Psoas muscle (tissue), 7 donors: ENCODE measurements at regions not wholly inside any gene's neighbourhood (a gene's known extent, or its start where the extent isn't known, plus 50 kb on each side); places are given as distances from the start of the nearest gene placed in this dataset.

Source experiments
- ATAC-seq, 4 donors: fragments of 200-7000 bp; cut with Tn5 transposase; one replicate each; pipeline ENCODE4 v1.9.1; 2020; ENCODE audit warnings: moderate library complexity in 3 of 4, mild to moderate bottlenecking in 2 of 4
- DNase-seq, 2 donors: peaks; one replicate each; pipeline ENCODE4 v3.0.0-alpha.2; 2020
- H3K27ac ChIP-seq: fragments of 200-600 bp; one replicate; pipeline ENCODE4 v1.8.0; 2022
- H3K27me3 ChIP-seq, 3 donors: fragments of 200-600 bp in 1 of 3; one replicate each; pipeline versions ENCODE4 v1.6.1 to v1.8.0; 2013 to 2022; ENCODE audit warnings: low read length in 2 of 3, mild to moderate bottlenecking in 2 of 3, moderate library complexity in 1 of 3; ENCODE audit not compliant: insufficient read depth in 3 of 3
- H3K36me3 ChIP-seq, 2 donors: fragments of 200-600 bp in 1 of 2; one replicate each; pipeline versions ENCODE4 v1.6.1 to v1.8.0; 2013 to 2022; ENCODE audit warnings: low read depth in 1 of 2, mild to moderate bottlenecking in 1 of 2, moderate library complexity in 1 of 2; ENCODE audit not compliant: insufficient read depth in 1 of 2
- H3K4me1 ChIP-seq: fragments of 200-600 bp; one replicate; pipeline ENCODE4 v1.8.0; 2022
- H3K4me3 ChIP-seq: fragments of 200-600 bp; one replicate; pipeline ENCODE4 v1.8.0; 2022; ENCODE audit warnings: mild to moderate bottlenecking
- H3K9me3 ChIP-seq: fragments of 200-600 bp; one replicate; pipeline ENCODE4 v1.8.0; 2022
- WGBS, 3 donors: extraction: QIAGEN DNeasy Blood & Tissue Kit; methylation state at CpG; one replicate each; pipeline versions ENCODE4 v1.1.6 to v1.1.7; 2013; 5-methylcytosine and 5-hydroxymethylcytosine counted together
- intact Hi-C, 2 donors: fragments of 100-400 bp; cut with DNase I; formaldehyde crosslinking; loops; one replicate each; pipeline versions ENCODE4 v1.11.0 to v1.14.2; 2022
- TF ChIP-seq, protein P1 (sequence below): fragments of 200-600 bp; IDR thresholded peaks from one replicate; pipeline ENCODE4 v1.8.0; 2022; ENCODE audit warnings: antibody characterized with exemption
- donor health status: healthy with polysubstance abuse.
- donor health status: DM: no; HTN: no; CAD: no; lungs with moderate emphysema.
- donor health status: Bipolar disorder and iron deficiency.
- donor health status: healthy.
- donor health status: DM: yes; HTN: yes; CAD: no.
- donor health status: DM: no; HTN: no; CAD: no.
- donor health status: DM: yes; HTN: yes; CAD: no.

DNA sequence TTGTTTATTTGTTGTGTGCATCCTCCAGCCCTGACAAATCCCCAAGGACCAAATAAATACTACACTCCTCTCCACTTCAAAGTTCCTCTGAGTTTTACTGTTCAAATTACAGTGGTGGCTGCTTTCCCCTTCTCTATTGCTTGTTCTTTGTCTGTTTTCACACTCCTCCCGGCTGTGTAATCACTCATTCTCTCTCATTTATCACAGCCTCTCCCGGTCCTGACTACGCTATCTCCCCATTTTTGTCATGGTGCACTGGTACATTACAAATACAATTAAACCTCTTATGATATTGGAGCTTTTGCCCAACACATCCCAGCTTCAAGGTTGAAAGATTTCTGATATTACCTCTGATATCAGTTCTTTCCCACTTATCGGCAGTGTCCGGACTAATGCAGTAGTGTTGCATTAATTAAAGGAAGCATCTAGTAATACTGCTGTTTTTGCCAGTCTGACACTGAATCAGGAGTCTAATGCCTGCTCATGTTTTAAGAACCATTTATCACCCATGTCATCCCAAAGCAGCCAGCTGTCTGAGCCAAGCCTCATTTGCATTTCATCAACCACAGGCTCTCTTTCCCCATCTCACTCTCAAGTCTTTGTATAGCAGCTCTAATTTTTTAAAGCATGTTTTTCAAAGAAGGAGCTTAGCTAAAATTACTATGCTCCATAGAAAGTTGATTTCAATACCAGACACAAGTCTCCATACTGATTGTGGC lies 740.5 kb downstream of the ROBO2 start:
- Histone ChIP-seq H3K27ac (no peak overlapping the region), H3K9me3 (no peaks in the 10 kb centered on the region), H3K27me3 (no peaks in the 10 kb centered on the region), H3K4me1 (no peaks in the 10 kb centered on the region), H3K4me3 (no peak overlapping the region), H3K36me3 (no peaks in the 10 kb centered on the region)
- 45 to 54% (median 49%) methylated on average over 5 of the region's 5 CpGs for WGBS, 3 donors
- TF ChIP-seq, protein P1, sequence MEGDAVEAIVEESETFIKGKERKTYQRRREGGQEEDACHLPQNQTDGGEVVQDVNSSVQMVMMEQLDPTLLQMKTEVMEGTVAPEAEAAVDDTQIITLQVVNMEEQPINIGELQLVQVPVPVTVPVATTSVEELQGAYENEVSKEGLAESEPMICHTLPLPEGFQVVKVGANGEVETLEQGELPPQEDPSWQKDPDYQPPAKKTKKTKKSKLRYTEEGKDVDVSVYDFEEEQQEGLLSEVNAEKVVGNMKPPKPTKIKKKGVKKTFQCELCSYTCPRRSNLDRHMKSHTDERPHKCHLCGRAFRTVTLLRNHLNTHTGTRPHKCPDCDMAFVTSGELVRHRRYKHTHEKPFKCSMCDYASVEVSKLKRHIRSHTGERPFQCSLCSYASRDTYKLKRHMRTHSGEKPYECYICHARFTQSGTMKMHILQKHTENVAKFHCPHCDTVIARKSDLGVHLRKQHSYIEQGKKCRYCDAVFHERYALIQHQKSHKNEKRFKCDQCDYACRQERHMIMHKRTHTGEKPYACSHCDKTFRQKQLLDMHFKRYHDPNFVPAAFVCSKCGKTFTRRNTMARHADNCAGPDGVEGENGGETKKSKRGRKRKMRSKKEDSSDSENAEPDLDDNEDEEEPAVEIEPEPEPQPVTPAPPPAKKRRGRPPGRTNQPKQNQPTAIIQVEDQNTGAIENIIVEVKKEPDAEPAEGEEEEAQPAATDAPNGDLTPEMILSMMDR = no peak
- DNase-seq (no peak), ATAC-seq (no peak)
- intact Hi-C loops = no loop called here

DNA sequence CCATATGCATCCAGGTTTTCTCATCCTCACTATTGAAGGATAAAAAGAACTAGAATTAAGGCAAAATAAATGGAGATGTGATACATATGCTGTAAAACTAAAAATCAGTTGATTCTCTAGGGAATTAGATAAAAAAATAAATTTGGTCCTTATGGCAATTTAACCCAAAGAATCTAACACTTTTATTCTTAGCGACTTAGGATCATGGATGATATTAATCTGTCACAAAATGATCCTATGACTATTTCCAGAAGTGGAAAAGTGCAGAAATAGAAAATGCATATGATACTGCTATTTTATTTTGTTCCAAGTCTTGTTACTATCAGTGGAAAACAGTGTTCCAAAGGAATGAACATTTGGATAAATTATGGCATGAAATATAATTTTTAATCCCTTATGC lies 746.3 kb downstream of the ROBO2 start:
- intact Hi-C loops = no loop called here
- Histone ChIP-seq H3K9me3 (no peaks in the 10 kb centered on the region), H3K27ac (no peak overlapping the region), H3K36me3 (no peaks in the 10 kb centered on the region), H3K4me3 (no peak overlapping the region), H3K4me1 (no peaks in the 10 kb centered on the region), H3K27me3 (no peaks in the 10 kb centered on the region)
- DNase-seq (no peak), ATAC-seq (no peak)
- TF ChIP-seq, protein P1 = no peak
- WGBS, 3 donors = 35 to 49% (median 41%) methylated on average over 1 of the region's 1 CpG

DNA sequence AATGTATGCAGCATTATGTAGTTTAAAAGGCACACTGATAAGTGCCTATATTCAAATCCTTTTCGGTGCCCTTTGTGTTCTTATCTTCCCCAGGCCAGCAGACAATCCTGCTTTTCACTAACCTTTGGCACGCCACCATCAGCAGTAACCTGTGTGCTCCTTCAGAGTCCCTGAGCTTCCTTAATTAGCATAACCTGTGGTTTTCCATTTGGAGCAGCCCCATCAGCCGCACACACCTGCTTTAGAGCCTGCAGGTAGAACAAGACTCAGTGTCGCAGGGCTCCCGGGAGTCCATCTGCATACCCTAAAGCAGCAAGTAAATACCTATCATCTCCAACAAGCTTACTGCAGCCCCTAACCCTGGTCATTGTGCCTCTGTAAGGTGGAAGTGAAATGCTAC lies 755.1 kb downstream of the ROBO2 start:
- ATAC-seq (no peak), DNase-seq (no peak)
- H3K4me3 ChIP-seq = no peak overlapping the region
- H3K4me1 ChIP-seq = no peaks in the 10 kb centered on the region
- no peaks in the 10 kb centered on the region for H3K9me3 ChIP-seq
- no peaks in the 10 kb centered on the region for H3K36me3 ChIP-seq
- TF ChIP-seq, protein P1 = no peak
- no peak overlapping the region for H3K27ac ChIP-seq
- intact Hi-C loops = no loop called here
- no peaks in the 10 kb centered on the region for H3K27me3 ChIP-seq
- 70 to 74% (median 71%) methylated on average over 5 of the region's 5 CpGs for WGBS, 3 donors

DNA sequence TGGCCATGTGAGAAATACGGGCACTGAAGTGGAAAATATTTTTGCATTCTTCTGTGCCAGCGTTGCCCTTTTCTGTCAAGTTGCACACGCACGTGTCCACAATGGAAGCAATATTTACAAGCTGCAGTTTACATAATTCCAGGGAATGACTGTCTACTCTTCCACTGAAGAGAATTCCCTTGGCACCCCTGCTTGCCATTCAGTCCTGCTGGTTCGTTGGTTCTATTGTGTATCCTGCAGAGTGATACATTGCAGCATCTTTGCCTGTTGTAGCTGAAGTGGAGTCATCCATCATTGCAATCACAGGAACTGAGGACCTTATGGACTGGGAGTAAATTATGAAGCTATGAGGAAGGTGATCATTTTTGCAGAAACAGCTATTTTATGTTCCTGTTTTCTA lies 759.4 kb downstream of the ROBO2 start:
- TF ChIP-seq, protein P1 = no peak
- WGBS, 3 donors = 73 to 77% (median 75%) methylated on average over 5 of the region's 5 CpGs
- Histone ChIP-seq H3K27me3 (no peaks in the 10 kb centered on the region), H3K4me1 (no peaks in the 10 kb centered on the region), H3K27ac (no peak overlapping the region), H3K9me3 (no peaks in the 10 kb centered on the region), H3K36me3 (no peaks in the 10 kb centered on the region), H3K4me3 (no peak overlapping the region)
- intact Hi-C loops = no loop called here
- no peak for DNase-seq
- no peak for ATAC-seq

DNA sequence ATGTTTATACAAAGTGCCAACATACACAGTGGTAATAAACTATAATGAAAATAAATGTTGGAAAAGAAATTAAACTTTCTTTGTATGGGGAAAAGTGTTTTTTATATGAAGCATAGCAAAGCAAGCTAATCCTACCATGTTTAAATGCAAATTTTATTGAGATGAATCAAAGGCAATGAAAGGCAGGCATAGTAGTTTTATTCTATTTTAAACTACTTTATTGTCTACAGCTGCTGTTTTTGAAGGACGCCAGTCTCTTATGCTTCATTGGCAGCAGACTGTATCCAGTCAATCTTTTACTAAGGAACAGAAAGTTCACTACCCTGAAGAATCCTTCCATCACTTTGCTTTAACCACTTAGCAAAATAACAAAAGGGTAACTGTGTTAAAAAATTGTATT lies 761.0 kb downstream of the ROBO2 start:
- no peaks in the 10 kb centered on the region for H3K27me3 ChIP-seq
- WGBS, 3 donors = 21 to 44% (median 24%) methylated on average over 1 of the region's 1 CpG
- no peak overlapping the region for H3K27ac ChIP-seq
- DNase-seq (no peak), ATAC-seq (no peak)
- TF ChIP-seq, protein P1 = no peak
- no peaks in the 10 kb centered on the region for H3K4me1 ChIP-seq
- H3K4me3 ChIP-seq = no peak overlapping the region
- intact Hi-C loops = no loop called here
- no peaks in the 10 kb centered on the region for H3K9me3 ChIP-seq
- no peaks in the 10 kb centered on the region for H3K36me3 ChIP-seq
